Heart right ventricle (tissue), 16 donors: ENCODE measurements at regions not wholly inside any gene's neighbourhood (a gene's known extent, or its start where the extent isn't known, plus 50 kb on each side); places are given as distances from the start of the nearest gene placed in this dataset.

Source experiments
- ATAC-seq, 8 donors: fragments of 200-7000 bp; cut with Tn5 transposase; one replicate each; pipeline ENCODE4 v1.9.1; 2020; ENCODE audit warnings: mild to moderate bottlenecking in 8 of 8, moderate library complexity in 8 of 8, moderate number of reproducible peaks in 1 of 8
- DNase-seq, 2 donors: peaks; one replicate each; pipeline ENCODE4 v3.0.0-alpha.2; 2020
- H3K27ac ChIP-seq, 10 donors: fragments of 200-600 bp; sonication (generic) in 2 of 10; one replicate each; pipeline versions ENCODE4 v1.5.0 to v1.8.0; 2020 to 2022; ENCODE audit warnings: mild to moderate bottlenecking in 3 of 10
- H3K27me3 ChIP-seq, 7 donors: fragments of 200-600 bp; one replicate each; pipeline ENCODE4 v1.8.0; 2021 to 2022; ENCODE audit warnings: mild to moderate bottlenecking in 2 of 7
- H3K36me3 ChIP-seq, 9 donors: fragments of 200-600 bp; sonication (generic) in 1 of 9; one replicate each; pipeline versions ENCODE4 v1.5.0 to v1.8.0; 2020 to 2022; ENCODE audit warnings: mild to moderate bottlenecking in 2 of 9
- H3K4me1 ChIP-seq, 9 donors: fragments of 200-600 bp; sonication (generic) in 1 of 9; one replicate each; pipeline versions ENCODE4 v1.5.0 to v1.8.0; 2020 to 2022; ENCODE audit warnings: mild to moderate bottlenecking in 4 of 9
- H3K4me3 ChIP-seq, 10 donors: fragments of 200-600 bp; sonication (generic) in 2 of 10; one replicate each; pipeline versions ENCODE4 v1.5.0 to v1.8.0; 2020 to 2022; ENCODE audit warnings: mild to moderate bottlenecking in 7 of 10, moderate library complexity in 2 of 10
- H3K9me3 ChIP-seq, 11 donors: fragments of 200-600 bp in 10 of 11; sonication (generic) in 2 of 11; one replicate each; pipeline versions ENCODE4 v1.5.0 to v1.8.0; 2013 to 2022; ENCODE audit warnings: mild to moderate bottlenecking in 2 of 11, control low read depth in 1 of 11, moderate library complexity in 1 of 11
- WGBS, 2 donors: extraction: QIAGEN DNeasy Blood & Tissue Kit; methylation state at CpG; one replicate each; pipeline ENCODE4 v1.1.7; 2013; ENCODE audit warnings: inconsistent platforms in 1 of 2; 5-methylcytosine and 5-hydroxymethylcytosine counted together
- intact Hi-C, 10 donors: fragments of 100-400 bp; cut with DNase I; formaldehyde crosslinking; loops; one replicate each; pipeline versions ENCODE4 v1.11.1 to v1.14.2; 2022
- TF ChIP-seq, protein P1 (sequence below), 9 donors: fragments of 200-600 bp; sonication (generic) in 2 of 9; IDR thresholded peaks; one replicate each; pipeline versions ENCODE4 v1.5.0 to v1.8.0; 2021 to 2022; ENCODE audit warnings: antibody characterized with exemption in 9 of 9, mild to moderate bottlenecking in 5 of 9, moderate library complexity in 1 of 9
- donor health status: Arrhythmogenic right ventricular cardiomyopathy.
- donor health status: ischemic (EF 13 %, LVEDD 7.1; RV severe dilation, severe dysfunction).
- donor health status: healthy with polysubstance abuse.
- donor health status: DM: no; HTN: yes; CAD: no.
- donor health status: DM: no; HTN: no; CAD: no.
- donor health status: ischemic (EF 25% LVEDD 6.9; RV normal size, moderate dysfunction).
- donor health status: ischemic (EF 25% LVEDD 5.7; RV mildly dilated, moderate dysfunction).
- donor health status: healthy.
- donor health status: DM: yes; HTN: yes; CAD: no.
- donor health status: Ischemic cardiomyopathy.
- donor health status: ischemic (EF 35%, LVEDD 5.7; RV mildly dilated, moderate dysfunction).
- donor health status: nonischemic (EF 11% LVEDD 7.7; RV severe dilation, severe dysfunction).
- donor health status: DM: yes; HTN: yes; CAD: no.
- donor health status: PGD.
- donor health status: ischemic (EF 29% LVEDD 5.4; RV normal size, mild dysfunction).
- donor health status: nonischemic (EF 23%, LVEDD 6.1; RV moderate dilation, normal function).

DNA sequence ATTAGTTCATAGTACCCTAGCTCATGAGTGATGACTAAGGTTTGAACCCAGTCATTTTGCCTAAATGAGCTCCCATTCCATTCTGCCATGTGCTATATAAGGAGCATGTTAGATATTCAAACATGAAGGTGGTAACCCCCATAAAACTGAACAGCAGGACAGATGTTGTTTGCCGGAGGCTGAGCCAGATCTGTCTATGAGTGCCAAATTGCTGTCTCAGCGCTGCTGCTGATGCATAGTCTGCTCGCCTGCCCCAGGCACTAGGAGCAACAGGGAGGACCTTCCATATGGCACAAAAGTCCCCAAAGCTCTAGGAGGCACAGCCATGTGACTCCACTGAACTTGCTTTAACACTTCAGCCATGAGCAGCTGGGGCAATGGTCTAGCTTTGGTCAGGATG lies 466.0 kb upstream of the GHITM start:
- no peak overlapping the region for H3K27ac ChIP-seq
- TF ChIP-seq, protein P1, sequence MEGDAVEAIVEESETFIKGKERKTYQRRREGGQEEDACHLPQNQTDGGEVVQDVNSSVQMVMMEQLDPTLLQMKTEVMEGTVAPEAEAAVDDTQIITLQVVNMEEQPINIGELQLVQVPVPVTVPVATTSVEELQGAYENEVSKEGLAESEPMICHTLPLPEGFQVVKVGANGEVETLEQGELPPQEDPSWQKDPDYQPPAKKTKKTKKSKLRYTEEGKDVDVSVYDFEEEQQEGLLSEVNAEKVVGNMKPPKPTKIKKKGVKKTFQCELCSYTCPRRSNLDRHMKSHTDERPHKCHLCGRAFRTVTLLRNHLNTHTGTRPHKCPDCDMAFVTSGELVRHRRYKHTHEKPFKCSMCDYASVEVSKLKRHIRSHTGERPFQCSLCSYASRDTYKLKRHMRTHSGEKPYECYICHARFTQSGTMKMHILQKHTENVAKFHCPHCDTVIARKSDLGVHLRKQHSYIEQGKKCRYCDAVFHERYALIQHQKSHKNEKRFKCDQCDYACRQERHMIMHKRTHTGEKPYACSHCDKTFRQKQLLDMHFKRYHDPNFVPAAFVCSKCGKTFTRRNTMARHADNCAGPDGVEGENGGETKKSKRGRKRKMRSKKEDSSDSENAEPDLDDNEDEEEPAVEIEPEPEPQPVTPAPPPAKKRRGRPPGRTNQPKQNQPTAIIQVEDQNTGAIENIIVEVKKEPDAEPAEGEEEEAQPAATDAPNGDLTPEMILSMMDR (IDR thresholded peaks at IDR 0.05): no peak
- peaks cover 0 to 6% (median 0%) of the 10 kb centered on the region in 11 donors for H3K9me3 ChIP-seq
- WGBS, 2 donors: 92 to 93% methylated on average over 3 of the region's 3 CpGs
- no peak overlapping the region for H3K4me3 ChIP-seq
- H3K27me3 ChIP-seq: no peaks in the 10 kb centered on the region
- intact Hi-C loops: no loop called here
- peaks cover 0 to 10% (median 0%) of the 10 kb centered on the region in 9 donors for H3K4me1 ChIP-seq
- no peaks in the 10 kb centered on the region for H3K36me3 ChIP-seq
- DNase-seq (no peak), ATAC-seq (no peak)

DNA sequence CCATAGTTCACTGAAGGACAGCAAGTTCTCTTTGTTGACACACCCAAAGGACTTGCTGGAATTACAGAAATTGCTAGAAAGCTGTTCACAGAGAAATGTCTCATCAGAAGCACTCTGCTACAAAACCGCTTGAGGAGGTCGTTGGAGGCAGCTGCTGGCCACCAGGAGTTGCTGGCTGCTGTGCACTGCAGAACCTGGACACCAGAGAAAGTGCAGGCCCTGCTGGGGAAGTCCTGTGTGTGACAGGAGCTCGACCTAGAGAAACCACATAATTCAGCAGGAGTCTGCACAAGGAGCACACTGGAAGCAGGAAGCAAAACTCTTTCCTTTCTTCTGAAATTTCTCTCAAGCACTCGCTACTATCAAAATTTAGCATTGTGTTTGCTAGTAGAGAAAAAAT lies 461.5 kb upstream of the GHITM start:
- ATAC-seq: peak in 6 of 8 donors; percentile 26 to 77 (median 60)
- H3K36me3 ChIP-seq: no peaks in the 10 kb centered on the region
- peak overlapping the region in 2 of 10 donors; percentile 3 to 34 for H3K27ac ChIP-seq
- no peaks in the 10 kb centered on the region for H3K27me3 ChIP-seq
- peaks cover 0 to 11% (median 0%) of the 10 kb centered on the region in 9 donors for H3K4me1 ChIP-seq
- WGBS, 2 donors: 42 to 45% methylated on average over 4 of the region's 4 CpGs
- no peak for DNase-seq
- H3K9me3 ChIP-seq: no peaks in the 10 kb centered on the region
- TF ChIP-seq, protein P1 (IDR thresholded peaks at IDR 0.05): peak in 1 of 9 donors; percentile 11
- intact Hi-C loops: no loop called here
- no peak overlapping the region for H3K4me3 ChIP-seq

DNA sequence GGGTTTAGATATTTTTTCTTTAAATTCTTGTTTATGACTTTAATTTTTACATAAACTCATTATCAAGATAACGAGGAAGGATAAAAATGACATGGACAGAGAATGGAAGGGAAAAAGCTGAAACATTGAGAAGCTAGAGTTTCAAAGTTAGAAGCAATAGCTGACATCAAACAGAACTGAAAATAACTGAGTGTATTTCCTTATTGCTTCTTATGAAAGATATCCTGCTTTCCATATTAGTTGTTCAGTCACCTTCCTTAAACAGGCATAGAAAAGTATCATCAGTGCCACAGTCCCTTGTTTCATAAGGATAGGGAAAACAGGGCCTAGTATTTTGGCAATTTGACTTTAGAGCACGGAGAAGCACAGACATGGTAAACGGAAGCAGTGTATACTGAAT lies 460.5 kb upstream of the GHITM start:
- Histone ChIP-seq H3K36me3 (no peaks in the 10 kb centered on the region), H3K27ac (no peak overlapping the region), H3K27me3 (no peaks in the 10 kb centered on the region), H3K9me3 (no peaks in the 10 kb centered on the region), H3K4me1 (peaks cover 0 to 11% (median 0%) of the 10 kb centered on the region in 9 donors), H3K4me3 (no peak overlapping the region)
- TF ChIP-seq, protein P1 (IDR thresholded peaks at IDR 0.05): no peak
- intact Hi-C loops: no loop called here
- ATAC-seq (no peak), DNase-seq (no peak)
- 90 to 93% methylated on average over 3 of the region's 3 CpGs for WGBS, 2 donors

DNA sequence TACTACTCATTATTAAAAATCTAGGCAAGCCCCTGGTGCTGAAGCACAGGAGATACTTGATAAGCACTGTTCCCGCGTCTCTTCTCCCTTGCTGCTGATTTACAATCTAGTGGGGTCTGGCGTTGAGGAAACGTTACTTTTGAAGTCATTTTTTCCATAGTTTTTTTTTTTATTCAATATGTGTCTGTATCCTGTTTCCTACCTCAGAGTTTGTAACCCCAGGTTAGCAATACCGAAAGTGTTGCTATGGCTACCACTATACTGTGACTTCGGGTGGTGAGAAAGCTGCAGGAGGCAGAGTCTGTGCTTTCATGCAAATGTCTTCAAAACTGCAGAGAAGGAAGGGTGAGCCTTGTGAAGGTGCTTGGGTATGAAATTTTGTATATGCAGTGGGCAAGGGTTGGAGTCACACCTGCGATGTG lies 458.8 kb upstream of the GHITM start:
- Histone ChIP-seq H3K9me3 (no peaks in the 10 kb centered on the region), H3K27ac (no peak overlapping the region), H3K4me1 (peaks cover 0 to 11% (median 0%) of the 10 kb centered on the region in 9 donors), H3K27me3 (no peaks in the 10 kb centered on the region), H3K4me3 (no peak overlapping the region), H3K36me3 (no peaks in the 10 kb centered on the region)
- ATAC-seq (no peak), DNase-seq (no peak)
- 67 to 69% methylated on average over 7 of the region's 7 CpGs for WGBS, 2 donors
- TF ChIP-seq, protein P1 (IDR thresholded peaks at IDR 0.05): no peak
- intact Hi-C loops: no loop called here
